ENCODE measurements at regions not wholly inside any gene's neighbourhood (a gene's known extent, or its start where the extent isn't known, plus 50 kb on each side); places are given as distances from the start of the nearest gene placed in this dataset.

DNA sequence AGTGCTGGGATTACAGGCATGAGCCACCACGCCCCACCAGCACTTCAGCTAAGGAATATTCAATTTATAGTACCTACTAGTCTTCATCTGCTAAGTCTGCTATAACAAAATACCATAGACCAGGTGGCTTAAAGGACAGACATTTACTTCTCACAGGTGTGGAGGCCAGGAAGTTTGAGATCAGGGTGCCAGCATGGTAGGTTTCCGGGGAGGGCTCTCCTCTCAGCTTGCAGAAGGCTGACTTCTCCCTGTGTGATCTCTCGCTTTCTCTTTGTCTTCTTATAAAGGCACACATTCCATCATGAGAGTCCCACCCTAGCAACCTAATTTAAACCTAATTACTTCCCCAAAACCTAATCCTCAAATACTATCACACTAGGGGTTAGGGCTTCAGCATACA lies 433.0 kb downstream of the INSC start:
- no peak for DNase-seq

DNA sequence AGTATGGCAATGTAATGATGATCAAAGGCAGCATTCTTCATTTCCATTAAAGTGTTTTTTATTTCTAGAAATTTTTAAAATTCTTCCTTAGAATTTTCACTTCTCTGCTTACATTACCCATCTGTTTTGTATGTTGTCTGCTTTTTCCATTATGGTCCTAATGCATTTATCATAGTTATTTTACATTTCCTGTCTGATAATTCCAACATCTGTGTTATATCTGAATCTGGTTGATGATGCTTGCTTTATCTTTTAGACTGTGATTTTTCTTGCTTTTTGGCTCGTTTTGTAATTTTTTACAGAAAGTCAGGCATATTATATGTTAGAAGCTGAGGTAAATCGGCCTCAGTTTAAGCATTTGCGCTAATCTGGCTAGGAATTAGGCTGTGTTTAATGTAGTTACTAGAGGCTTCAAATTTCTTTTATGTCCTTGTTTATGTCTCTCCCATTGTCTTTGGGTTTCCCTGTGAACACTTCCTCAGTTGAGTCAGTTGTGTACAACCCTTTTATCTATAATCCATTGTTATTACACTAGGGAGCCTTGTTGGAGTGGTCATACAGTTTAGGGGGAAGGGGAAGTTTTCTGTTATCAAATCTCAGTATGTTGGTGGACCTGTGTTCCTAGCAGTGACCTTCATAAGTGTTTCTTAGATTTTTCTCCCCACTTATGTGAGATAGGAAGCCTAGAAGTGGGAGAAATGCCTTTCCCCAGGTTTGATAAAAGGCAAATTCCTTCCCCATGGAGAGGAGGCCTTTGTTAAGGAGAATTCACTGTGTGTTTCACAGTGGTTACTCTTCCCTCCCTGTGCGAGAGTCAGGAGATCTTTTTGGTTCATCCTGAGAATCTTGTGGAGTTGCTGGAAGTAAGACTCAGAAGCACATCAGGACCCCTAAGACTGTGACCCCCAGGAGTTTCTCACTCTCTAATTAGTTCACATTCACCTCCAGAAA lies 437.5 kb downstream of the INSC start:
- DNase-seq: no peak

DNA sequence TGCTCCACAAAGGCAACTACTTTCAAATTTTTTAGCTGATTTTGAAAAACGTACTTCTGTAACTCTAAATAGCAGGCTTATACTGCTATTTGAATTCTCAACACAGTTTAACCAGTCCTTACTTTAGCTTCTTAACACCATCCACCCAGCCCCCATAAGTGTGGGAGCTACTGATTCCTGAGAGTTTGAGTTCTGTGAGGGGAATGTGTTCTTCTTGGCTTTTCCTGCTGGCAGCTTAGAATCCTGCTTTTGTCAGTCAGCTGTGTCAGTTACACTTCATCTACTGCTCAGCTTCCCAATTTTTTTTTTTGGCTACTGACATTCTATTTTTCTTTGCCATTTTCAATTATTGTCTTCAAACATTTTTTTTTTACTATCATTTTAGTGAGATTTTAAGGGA lies 440.4 kb downstream of the INSC start:
- DNase-seq: no peak

DNA sequence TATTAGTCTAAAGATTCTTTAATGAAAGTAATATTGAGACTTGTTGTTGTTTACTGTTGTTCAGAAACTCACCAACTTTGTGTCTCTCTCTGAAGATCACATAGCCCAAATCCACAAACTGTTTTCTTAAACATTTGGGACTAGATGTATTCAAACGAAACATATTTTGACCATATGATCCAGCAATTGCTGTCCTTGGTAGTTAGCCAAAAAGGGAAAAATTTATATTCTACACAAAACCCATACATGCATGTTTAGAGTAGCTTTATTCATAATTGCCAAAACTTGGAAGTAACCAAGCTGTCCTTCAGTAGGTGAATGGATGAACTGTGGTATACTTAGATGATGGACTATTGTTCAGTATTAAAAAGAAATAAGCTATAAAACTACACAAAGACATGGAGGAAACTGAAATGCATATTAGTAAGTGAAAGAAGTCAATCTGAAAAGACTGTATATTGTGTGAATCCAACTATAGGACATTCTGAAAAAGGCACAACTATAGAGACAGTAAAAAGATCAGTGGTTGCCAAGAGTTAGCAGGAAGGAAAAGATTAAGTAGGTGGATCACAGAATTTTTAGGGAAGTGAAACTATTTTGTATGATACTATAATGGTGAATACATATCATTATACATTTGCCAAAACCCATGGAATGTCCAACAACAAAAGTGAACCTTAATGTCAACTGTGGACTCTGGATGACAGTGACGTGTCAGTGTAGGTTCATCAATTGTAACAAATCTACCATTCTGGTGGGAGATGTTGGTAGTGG lies 442.9 kb downstream of the INSC start:
- no peak for DNase-seq

DNA sequence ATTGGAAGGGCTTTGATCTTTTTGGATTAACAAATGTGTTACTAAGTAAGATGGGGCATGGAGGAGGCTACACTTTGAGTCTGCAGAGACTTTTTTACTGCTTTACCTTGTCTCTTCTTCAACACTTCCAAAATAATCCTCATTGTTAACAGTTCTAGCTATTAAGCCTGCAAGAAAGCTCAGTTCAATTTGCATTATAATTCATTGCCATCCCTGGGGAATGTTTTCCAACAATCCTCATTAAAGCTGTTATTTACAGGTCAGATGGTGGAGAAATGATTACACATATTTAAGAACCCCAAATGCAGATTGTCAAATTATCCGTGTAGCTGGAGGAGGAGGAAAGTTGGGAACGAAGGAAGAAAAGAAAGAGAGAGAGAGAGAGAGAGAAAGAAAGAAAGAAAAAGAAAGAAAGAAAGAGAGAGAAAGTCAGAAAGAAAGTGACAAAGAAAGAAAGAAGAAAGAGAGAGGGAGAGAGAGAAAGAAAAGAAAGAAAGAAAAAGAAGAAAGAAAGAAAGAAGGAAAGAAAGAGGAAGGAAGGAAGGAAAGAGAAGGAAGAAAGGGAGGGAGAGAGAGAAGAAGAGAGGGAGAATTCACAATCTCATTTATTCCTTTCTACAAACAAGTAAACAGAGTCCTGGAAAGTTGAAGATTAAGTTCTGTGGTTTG lies 443.9 kb downstream of the INSC start:
- no peak for DNase-seq

DNA sequence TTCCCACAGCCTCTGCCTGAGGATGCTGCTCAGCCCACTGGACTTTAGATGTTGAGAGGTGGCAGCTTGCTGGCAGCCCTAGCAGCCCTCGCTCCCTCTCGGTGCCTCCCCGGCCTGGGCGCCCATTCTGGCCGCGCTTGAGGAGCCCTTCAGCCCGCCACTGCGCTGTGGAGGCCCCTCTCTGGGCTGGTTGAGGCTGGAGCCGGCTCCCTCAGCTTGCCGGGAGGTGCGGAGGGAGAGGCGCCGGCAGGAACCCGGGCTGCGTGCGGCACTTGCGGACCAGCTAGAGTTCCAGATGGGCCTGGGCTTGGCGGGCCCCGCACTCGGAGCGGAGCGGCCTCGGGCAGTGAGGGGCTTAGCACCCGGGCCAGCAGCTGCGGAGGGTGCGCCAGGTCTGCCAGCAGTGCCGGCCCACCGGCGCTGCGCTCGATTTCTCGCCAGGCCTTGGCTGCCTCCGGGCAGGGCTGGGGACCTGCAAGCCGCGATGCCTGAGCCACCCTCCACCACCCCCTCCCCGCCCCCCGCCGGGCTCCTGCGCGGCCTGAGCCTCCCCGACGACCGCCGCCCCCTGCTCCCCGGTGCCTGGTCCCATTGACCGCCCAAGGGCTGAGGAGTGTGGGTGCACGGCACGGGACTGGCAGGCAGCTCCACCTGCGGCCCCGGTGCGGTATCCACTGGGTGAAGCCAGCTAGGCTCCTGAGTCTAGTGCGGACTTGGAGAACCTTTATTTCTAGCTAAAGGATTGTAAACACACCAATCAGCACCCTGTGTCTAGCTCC lies 446.2 kb downstream of the INSC start:
- no peak for DNase-seq

DNA sequence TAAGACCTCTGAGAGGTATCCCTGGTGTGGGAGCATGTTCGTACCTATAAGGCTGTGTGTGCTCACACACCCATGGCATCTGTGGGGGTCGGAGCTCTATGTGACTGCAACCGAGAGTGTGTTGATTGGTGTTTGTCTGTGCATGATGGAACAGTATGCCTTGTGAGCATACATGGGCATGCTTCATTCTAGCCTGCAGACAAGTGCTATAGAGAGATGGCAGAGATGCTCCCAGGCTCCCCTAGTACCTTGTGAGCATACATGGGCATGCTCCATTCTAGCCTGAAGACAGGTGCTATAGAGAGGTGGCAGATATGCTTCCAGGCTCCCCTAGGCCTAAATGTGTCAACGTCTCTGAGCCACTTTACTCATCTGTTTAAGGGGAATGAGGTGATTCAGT lies 447.5 kb downstream of the INSC start:
- DNase-seq: no peak

DNA sequence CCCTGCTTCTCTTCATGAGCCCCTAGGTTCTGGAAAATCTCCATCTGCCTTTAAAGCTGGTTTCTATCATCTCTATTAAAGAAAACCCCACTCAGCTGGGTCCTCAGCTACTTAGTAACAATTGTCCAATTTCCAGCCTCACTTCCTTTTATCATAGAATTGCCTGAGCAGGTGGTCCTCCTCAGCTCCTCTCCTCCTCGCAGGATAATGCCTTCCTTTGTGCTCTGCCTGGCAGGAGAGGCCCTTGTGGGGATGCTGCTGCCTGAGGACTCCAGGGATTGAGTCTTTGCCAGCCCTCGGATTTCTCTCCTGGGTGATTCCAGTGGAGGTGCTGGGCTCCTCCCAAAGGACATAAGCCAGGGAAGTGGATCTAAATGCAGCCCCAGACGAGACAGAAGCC lies 448.3 kb downstream of the INSC start:
- DNase-seq: no peak

DNA sequence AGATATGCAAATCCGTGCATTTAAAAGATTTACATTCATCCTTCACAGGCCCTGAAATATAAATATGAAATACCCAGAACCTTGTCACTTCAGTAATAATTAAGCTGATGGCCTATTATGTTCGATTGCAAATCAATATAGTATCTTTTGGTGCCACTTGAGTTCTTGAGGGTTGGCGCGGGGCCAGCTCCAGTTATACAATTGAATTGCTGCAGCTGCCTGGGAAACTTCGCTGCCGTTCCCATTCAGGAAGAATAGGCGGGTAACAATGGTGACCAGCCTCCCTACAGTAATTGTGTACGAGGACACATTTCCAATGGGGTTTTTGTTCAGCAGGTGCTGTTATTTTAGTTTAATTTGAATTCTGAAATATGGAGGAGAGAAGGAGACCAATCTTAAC lies 451.2 kb downstream of the INSC start:
- no peak for DNase-seq

DNA sequence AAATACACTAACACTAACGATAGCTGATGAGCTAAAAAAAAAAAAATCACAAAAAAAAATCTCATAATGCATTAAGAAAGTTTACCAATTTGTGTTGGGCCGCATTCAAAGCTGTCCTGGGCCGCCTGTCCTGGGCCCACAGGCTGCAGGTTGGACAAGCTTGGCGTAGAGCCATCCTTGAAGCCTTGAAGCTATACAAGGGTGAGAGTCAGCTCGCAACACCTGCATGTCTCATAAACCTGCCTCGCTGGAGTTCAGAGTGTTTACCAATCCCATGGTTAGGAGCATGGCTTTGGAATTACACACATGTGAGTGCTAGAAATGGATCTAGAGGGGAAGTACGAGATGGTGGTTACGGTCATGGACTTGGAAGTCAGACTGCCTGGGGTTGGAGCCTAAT lies 453.7 kb downstream of the INSC start:
- no peak for DNase-seq

DNA sequence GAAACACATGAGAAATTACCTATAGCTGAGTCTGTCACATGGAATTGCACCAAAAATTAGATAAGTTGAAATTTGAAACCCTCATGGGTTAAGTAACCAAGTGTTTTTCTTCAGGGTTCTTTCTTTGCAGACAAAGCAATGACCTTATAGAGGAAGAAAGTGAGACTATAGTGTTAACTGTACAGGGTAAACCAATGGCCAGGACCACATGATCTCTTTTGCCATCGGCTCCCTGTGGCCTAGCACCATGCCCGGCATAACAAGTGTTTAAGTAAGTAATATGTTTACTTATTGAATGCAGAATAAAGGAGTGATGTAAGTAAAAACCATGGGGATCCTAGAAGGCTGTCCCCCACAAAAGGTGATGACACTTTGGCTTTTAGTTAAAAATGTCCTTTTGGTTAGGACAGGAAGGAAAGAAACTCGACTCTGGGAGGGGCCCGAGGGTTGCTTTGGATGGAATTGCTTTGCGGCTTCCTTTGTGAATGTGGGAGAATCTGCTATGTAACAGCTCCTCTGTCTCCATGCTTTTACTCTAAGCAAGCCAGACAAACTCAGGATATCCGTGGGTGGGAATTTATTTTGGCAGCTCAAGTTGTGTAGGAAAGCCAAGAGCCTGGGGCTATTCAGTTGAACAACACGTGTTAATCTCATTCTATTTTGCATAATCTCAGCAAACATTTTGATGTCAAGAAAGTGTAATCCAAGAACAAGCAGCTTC lies 454.7 kb downstream of the INSC start:
- no peak for DNase-seq

DNA sequence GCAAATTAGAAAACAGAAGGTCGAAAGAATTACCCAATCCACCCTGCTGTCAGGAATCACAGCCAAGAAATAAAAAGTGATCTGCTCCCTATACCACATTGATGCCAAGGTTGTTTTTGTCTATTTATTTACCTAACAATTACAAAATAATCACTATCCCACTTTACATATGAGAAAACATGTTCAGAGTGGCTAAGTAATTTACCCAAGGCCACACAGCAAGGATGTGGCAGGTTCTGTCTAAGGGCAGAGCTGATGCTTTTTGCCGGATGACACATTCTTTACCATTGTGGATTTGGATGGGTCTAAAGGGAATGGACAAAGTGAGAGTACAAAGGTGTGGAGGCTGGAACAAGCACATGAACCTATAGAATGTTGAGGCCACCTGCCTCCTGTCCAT lies 460.7 kb downstream of the INSC start:
- DNase-seq: no peak

DNA sequence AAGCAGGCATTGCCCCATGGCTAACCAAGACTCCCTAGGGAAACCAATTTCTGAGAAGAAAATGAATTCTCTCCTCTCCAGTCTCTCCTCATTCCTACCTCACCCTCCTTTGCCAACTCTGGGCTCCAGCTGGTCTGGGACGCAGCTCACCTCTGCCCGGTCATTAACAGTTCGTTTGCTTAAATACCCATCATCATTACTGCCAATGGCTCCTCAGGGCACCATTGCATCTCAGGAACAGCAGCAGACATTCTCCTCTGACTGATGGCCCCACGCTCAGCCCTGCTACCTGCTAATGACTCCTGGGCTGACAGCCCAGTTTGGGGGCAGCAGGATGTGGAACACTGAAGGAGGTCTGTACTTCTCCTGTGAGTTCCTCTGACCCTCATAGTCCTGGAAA lies 462.0 kb downstream of the INSC start:
- DNase-seq: no peak

DNA sequence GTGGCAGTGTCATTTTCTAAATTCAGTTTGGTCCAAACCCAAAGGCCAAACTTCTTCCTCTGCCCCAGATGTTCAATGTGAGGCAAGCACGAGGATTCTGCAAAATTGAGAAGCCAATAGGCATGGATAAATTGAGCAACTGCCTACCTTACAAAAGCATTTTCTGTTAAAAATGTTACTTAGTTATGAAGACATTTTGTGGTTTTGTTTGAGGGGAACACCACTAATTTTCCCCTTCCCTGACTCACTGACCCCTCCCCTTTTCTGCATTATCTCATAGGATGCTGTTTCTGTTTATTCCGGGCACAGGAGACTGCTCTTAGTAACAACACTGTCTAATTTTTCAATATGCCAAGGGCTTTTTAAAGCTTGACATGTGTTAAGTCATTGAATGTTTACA lies 462.8 kb downstream of the INSC start:
- no peak for DNase-seq

DNA sequence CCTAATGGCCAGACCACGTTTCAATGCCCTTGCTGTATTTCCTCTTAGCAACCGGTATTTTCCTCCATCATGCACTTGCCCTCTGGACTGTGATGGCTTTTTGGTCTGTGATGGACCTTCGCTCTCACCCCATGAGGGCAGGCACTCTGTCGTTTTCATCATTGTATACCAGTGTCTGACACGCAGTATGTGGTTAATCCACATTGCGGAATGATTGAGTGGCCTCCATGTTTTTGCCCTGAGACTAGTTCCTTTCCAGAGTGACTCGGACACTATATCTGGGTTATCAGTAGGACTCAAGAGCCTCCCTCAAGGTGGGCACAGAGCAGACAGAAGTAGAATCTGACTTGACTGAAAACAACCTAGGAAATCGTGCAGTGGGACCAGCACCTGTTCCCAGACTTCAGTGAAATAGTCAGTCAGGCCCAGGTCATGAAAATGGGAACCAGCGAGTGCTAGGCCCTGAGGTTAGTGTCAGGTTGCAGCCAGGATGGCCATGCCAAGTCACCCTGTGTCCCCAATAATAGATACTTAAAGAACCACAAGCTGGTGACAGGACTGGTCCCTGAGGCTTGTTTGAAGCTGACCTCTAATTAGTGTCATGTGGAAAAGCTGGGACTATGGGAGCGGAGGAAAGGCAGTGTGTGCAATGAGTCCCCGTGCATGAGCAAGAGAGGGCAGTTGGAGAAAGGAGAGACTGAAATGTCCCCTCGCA lies 464.7 kb downstream of the INSC start:
- DNase-seq: no peak

DNA sequence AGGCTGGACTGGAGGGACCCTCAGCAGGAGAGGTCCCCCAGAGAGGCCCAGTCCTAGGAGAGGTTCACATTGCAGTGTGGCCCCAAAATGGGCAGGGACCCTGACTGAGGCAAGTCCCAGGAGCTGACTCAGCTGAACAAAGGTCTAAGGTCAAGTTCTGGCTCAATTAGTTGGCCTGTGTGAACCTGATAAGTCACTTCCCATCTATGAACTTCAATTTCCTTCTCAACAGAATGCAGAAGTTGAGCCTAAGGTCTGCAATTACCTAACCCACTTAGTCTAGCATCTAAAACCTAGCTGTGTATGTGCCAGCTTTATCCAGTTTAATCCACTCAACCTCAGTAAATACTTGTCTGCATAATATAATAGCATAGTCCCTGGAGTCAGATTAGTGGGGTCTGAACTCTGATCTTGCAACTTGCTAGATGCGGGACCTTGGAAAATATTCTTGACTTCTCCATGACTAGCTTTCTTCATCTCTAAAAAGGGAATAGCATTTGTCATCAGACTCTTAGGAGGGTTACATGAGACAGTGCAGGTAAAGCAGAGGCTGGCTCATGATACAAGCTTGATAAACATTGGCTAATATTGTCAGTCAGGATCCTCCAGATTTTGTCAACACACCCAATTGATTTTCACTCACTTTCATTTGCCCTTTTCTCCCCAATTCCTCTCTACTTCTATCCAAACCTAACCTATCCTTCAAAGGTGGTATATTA lies 465.5 kb downstream of the INSC start:
- no peak for DNase-seq

DNA sequence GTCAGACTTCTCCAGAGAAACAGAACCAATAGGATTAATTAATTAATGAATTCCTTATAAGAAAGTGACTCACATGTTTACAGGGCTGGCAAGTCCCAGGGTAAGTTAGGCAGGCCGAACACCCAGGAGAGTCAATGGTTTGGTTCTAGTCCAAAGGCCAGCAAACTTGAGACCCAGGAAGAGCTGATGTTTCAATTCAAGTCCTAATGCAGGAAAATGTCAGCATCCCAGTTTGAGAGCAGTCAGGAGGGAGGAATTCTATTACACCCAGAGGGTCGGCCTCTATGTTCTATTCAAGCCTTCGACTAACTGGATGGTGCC lies 466.0 kb downstream of the INSC start:
- no peak for DNase-seq

DNA sequence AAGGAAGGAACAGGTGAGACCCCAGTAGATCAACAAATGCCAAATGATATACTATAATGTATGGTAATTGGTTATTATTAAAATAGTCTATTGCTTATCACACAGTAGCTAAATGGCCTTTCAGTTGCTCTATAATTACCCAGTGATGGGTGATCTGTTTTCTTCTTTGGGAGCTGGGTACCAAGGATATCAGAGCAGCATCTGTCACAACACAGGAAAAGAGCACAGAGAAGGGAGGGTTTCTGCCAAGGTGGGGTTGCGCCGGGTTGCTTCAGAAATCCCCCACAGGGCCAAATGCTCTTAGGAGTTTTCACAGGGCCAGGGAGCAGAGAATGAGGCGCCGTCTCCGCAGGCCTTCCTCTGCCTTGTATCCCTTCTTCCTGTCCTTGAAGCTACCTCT lies 469.4 kb downstream of the INSC start:
- DNase-seq: no peak

DNA sequence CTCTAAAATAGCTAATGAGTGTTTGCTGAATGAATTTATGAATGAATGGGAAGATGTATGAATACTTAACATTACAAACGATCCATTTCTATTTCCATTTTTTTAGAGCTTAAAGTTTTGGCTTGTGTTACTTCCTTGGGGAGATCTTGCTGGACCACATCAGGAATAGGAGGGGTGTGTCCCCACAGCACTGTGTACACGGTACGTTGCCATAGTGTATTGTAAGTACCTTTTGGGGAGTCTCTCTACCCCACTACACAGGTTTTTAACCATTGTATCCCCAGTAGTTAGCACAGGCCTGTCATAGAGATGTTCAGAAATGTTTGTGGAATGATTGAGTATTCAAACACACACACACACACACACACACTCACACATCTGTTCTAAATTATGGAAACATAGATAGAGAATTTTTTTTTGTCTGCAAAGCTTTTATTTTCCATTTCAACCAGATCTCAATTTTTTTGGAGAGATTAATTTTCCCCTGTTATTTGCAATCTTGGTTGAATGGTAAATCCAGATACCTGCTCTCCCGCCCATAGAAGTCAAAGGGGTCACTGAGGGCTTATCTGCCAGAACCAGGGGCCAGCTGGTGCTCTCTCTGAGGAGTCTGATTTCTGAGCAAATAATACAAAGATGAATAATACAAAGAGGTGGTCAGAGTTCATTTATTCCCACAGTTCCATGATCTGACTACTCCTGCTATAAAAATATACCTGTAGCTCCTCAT lies 471.0 kb downstream of the INSC start:
- no peak for DNase-seq

Measured in T-helper 9 cell (primary cell).